ENCODE measurements at regions not wholly inside any gene's neighbourhood (a gene's known extent, or its start where the extent isn't known, plus 50 kb on each side); places are given as distances from the start of the nearest gene placed in this dataset.

- TF ChIP-seq POLR2A (IDR thresholded peaks at IDR 0.05) (no peak), CTCF (IDR thresholded peaks at IDR 0.05) (no peak), EP300 (IDR thresholded peaks at IDR 0.05) (no peak)
Measured at GRCh38 chr2:34215174-34215573, 616.1 kb upstream of the FAM98A start.

Measured in tibial nerve (tissue), 4 donors.